ENCODE measurements at regions not wholly inside any gene's neighbourhood (a gene's known extent, or its start where the extent isn't known, plus 50 kb on each side); places are given as distances from the start of the nearest gene placed in this dataset.

- no peak overlapping the region for H3K23ac ChIP-seq (ENCODE audit: insufficient read length)
- H2BK5ac ChIP-seq (ENCODE audit: low read depth, low read length), result no peak overlapping the region
- no peak overlapping the region for H2AFZ ChIP-seq (ENCODE audit: low read length)
- no peaks in the 10 kb centered on the region for H3K79me2 ChIP-seq (ENCODE audit: control insufficient read depth in 1 of 2, insufficient read depth in 2 of 2, low read length in 2 of 2)
- no peak overlapping the region for H2BK15ac ChIP-seq (ENCODE audit: low read length)
- no peaks in the 10 kb centered on the region for H3K23me2 ChIP-seq (ENCODE audit: low read depth, low read length)
- H3K9ac ChIP-seq (replicated peaks in 1 of 4; ENCODE audit: extremely low read depth in 1 of 4, low read depth in 3 of 4, low read length in 3 of 4), result no peak overlapping the region
- H3K79me1 ChIP-seq (ENCODE audit: low read depth, low read length), result no peaks in the 10 kb centered on the region
- H2BK120ac ChIP-seq (replicated peaks; ENCODE audit: low read depth, low read length), result no peak overlapping the region
- H3K14ac ChIP-seq (ENCODE audit: insufficient read length), result no peak overlapping the region
- H3K56ac ChIP-seq (replicated peaks; ENCODE audit: insufficient read length, low read depth, low read length), result no peak overlapping the region
- H3K4me3 ChIP-seq (ENCODE audit: extremely low read depth in 1 of 4, insufficient read depth in 2 of 4, low read depth in 3 of 4, low read length in 4 of 4), result no peak overlapping the region
- ChIA-PET CTCF (ENCODE audit: partially characterized antibody) (interaction anchor here (0.6 to 3.9 kb wide), 17 partner anchors 10 to 431 kb away, joined by 3 to 25 read pairs (median 6); no protein-coding TSS in a partner anchor), POLR2A (ENCODE audit: partially characterized antibody) (no interaction called here)
- H4K91ac ChIP-seq (replicated peaks; ENCODE audit: insufficient read length, low read length), result no peak overlapping the region
- H3K9me3 ChIP-seq (ENCODE audit: insufficient read depth in 2 of 2, low read depth in 1 of 2, low read length in 1 of 2), result peaks cover 4 to 8% of the 10 kb centered on the region in 2 experiments; a peak in 2 of 4 replicates
- no peak overlapping the region for H4K8ac ChIP-seq (ENCODE audit: extremely low read depth, insufficient read depth, low read length)
- no peak overlapping the region for H3K18ac ChIP-seq (ENCODE audit: extremely low read depth, low read length)
- H3K4me1 ChIP-seq (replicated peaks in 1 of 4; ENCODE audit: control insufficient read depth in 3 of 4, insufficient read depth in 4 of 4, low read length in 3 of 4), result peaks cover 0 to 4% (median under 1%) of the 10 kb centered on the region in 4 experiments; a peak in 3 of 7 replicates
- no peak overlapping the region for H4K5ac ChIP-seq (ENCODE audit: insufficient read length, low read depth, low read length)
- H2BK12ac ChIP-seq (ENCODE audit: low read depth, low read length), result no peak overlapping the region
- DNase-seq (ENCODE audit: low read depth in 1 of 2, low spot score in 2 of 2), result no peak
- H3K4ac ChIP-seq (replicated peaks; ENCODE audit: insufficient read length, low read depth, low read length), result no peak overlapping the region
- no peak for FAIRE-seq
- H3K4me2 ChIP-seq (ENCODE audit: insufficient read depth in 1 of 2, low read depth in 2 of 2, low read length in 2 of 2), result no peak overlapping the region
- no peak overlapping the region for H2AK5ac ChIP-seq (ENCODE audit: low read depth, low read length)
- no peaks in the 10 kb centered on the region for H3K36me3 ChIP-seq (ENCODE audit: control insufficient read depth in 2 of 4, insufficient read depth in 4 of 4, low read length in 3 of 4)
- no peaks in the 10 kb centered on the region for H3K27me3 ChIP-seq (replicated peaks in 1 of 4; ENCODE audit: control insufficient read depth in 3 of 4, extremely low read depth in 1 of 4, insufficient read depth in 3 of 4, low read length in 3 of 4)
- H3K27ac ChIP-seq (ENCODE audit: low read depth, low read length), result no peak overlapping the region
- H4K20me1 ChIP-seq (replicated peaks in 1 of 2; ENCODE audit: control insufficient read depth in 1 of 2, insufficient read depth in 2 of 2, low read length in 2 of 2), result no peaks in the 10 kb centered on the region
- H2BK20ac ChIP-seq (ENCODE audit: low read length), result no peak overlapping the region
- WGBS, 2 experiments (ENCODE audit: extremely low coverage in 1 of 2, insufficient coverage in 1 of 2, insufficient read length in 1 of 2, insufficient replicate concordance in 2 of 2, low coverage in 1 of 2, low lambda C conversion rate in 2 of 2, missing lambda C conversion rate in 1 of 2), result 67% methylated on average over 1 of the region's 1 CpG; no CpG with 5 or more reads in 1 of the 2 experiments
- no peak for TF ChIP-seq MAFK (IDR thresholded peaks at IDR 0.05; ENCODE audit: low read depth, low read length)
- no peak for TF ChIP-seq SAP30 (IDR thresholded peaks at IDR 0.05; ENCODE audit: insufficient read depth, insufficient replicate concordance, low read length)
- no peak for TF ChIP-seq ZNF274 (IDR thresholded peaks at IDR 0.05; ENCODE audit: borderline replicate concordance, extremely low read depth, low read length)
- no peak for TF ChIP-seq RNF2 (IDR thresholded peaks at IDR 0.05; ENCODE audit: borderline replicate concordance, low read depth, low read length, missing control alignments, poor library complexity, severe bottlenecking)
- no peak for TF ChIP-seq CHD1 (IDR thresholded peaks at IDR 0.05; ENCODE audit: low read depth, low read length)
- no peak for TF ChIP-seq NANOG (IDR thresholded peaks at IDR 0.05; ENCODE audit: insufficient read depth, low read depth, low read length, poor library complexity, severe bottlenecking)
- TF ChIP-seq CEBPB (IDR thresholded peaks at IDR 0.05; ENCODE audit: low read depth, low read length), result no peak
- no peak for TF ChIP-seq ATF2 (IDR thresholded peaks at IDR 0.05; ENCODE audit: low read length)
- no peak for TF ChIP-seq ASH2L (IDR thresholded peaks at IDR 0.05; ENCODE audit: low read length)
- no peak for TF ChIP-seq SP4 (IDR thresholded peaks at IDR 0.05; ENCODE audit: low read length)
- TF ChIP-seq TAF7 (optimal IDR thresholded peaks at IDR 0.05; ENCODE audit: borderline replicate concordance, low read depth, low read length), result no peak
- TF ChIP-seq NRF1 (IDR thresholded peaks at IDR 0.05; ENCODE audit: low read depth, low read length), result no peak
- TF ChIP-seq JUND (IDR thresholded peaks at IDR 0.05; ENCODE audit: low read length), result no peak
These were observed 59.6 kb upstream of the EEA1 start for GRCh38 chr12:92988622-92989130.

Measured in H1 (cell line).